ENCODE measurements at regions not wholly inside any gene's neighbourhood (a gene's known extent, or its start where the extent isn't known, plus 50 kb on each side); places are given as distances from the start of the nearest gene placed in this dataset.
A peak's percentile ranks its signal among the peaks of the same experiment; 100 is the strongest.

DNA sequence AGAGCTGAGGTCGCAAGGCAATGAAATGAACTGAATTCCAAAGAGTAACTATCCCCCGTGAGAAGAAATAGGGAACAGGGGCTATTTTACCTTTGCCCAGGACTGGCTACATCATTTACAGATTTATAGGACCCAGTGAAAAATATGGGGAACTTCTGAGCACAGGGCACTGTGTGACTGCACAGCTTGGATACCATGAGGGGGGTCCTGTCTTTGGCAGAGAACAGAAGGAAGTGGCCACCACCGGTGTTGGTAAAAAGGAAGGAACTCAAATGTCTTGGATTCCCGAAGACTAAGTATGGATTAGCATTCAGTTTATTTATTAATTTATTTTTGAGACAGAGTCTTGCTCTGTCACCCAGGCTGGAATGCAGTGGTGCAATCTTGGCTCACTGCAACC, 119.6 kb downstream of the B3GNT2 start:
- no peaks in the 10 kb centered on the region for H3K9me3 Mint-ChIP-seq

DNA sequence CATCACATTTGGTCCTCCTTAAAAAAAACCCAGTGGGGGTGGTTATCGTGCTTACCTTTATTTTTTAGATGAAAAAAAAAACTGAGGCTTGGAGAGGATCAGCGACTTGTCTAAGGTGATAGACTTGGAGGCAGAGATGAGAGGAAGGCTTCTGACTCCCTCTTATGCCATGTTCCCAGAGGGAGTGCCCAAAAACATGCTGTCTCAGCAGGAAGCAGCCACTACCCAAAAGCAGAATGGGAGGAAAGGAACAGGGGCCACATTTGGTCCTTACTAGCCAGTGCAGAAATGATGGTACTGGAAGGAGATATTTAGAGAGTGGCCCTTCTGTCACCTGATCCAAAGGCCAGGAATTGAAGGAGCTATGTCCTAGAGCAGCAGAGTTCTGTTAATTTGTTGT, 118.4 kb downstream of the B3GNT2 start:
- peaks cover 68% of the 10 kb centered on the region for H3K4me1 Mint-ChIP-seq
- H3K4me3 Mint-ChIP-seq: peak overlapping the region; percentile 63
- CTCF ChIA-PET: interaction anchor here (1.3 kb wide), 1 partner anchor 13 kb away, joined by 3 read pairs; no protein-coding TSS in a partner anchor
- ATAC-seq (ENCODE audit: low read depth) (no peak), DNase-seq (no peak)
- intact Hi-C loops (cut with micrococcal nuclease): loop anchor here (5.0 kb wide), 1 partner anchor 98 kb away; no protein-coding TSS in a partner anchor
- no peak for TF ChIP-seq CTCF (IDR thresholded peaks at IDR 0.05)
- peak overlapping the region; percentile 72 for H3K27ac Mint-ChIP-seq
- H3K36me3 Mint-ChIP-seq (ENCODE audit: low read depth): no peaks in the 10 kb centered on the region
- H3K27me3 Mint-ChIP-seq: no peaks in the 10 kb centered on the region
- no peaks in the 10 kb centered on the region for H3K9me3 Mint-ChIP-seq
- POLR2A ChIA-PET: interaction anchor here (0.7 to 1.3 kb wide), 2 partner anchors 9 to 13 kb away, joined by 3 read pairs; no protein-coding TSS in a partner anchor

More for the DNA sequence above, 119.6 kb downstream of the B3GNT2 start:
- TF ChIP-seq CTCF (IDR thresholded peaks at IDR 0.05): no peak
- ChIA-PET CTCF (no interaction called here), POLR2A (interaction anchor here (0.6 kb wide), 1 partner anchor 120 kb away, joined by 5 read pairs; the partner anchor contains the start of gene B3GNT2)
- no peaks in the 10 kb centered on the region for H3K27me3 Mint-ChIP-seq
- H3K27ac Mint-ChIP-seq: no peak overlapping the region
- H3K4me1 Mint-ChIP-seq: peaks cover 58% of the 10 kb centered on the region
- H3K36me3 Mint-ChIP-seq (ENCODE audit: low read depth): no peaks in the 10 kb centered on the region
- H3K4me3 Mint-ChIP-seq: no peak overlapping the region
- ATAC-seq (ENCODE audit: low read depth): no peak
- no peak for DNase-seq
- intact Hi-C loops (cut with micrococcal nuclease): no loop called here

DNA sequence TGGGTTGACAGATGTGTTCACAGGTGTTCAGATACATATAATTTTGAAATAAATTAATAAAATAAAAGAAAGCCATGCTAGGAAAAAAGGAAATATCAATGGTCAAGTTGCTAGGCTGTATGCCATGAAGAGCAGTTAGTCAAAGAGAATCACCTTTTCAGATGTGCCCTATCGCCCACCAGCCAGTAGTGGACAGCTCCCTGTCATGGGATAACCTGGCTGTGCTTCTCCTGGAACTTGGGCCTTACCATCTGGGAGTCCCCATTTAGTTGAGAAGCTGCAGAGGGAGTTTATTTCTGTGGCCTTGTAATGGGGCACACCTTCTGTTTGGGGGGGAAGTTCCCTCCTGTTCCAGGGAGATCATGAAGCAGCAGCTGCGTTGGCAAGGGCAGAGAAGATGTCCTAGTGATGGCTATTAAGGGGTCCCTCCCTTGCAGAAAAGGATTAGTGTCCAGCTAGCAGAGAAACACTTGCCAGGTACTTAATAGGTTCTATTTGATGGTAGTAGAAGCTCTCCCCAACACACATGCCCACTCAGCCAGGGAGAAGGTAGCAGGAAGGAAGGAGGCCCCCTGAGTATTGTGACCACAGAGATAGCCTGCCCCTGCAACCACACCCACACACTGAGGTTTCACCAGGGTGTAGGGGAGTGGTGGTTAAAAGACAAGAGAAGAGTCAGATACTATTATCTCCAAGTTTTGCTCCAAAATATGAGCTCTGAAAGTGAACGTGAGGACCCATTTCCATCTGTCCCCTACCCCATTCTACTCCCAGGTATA, 117.7 kb downstream of the B3GNT2 start:
- ChIA-PET POLR2A (interaction anchor here (0.7 to 1.3 kb wide), 3 partner anchors 8 to 27 kb away, joined by 3 to 4 read pairs (median 3); no protein-coding TSS in a partner anchor), CTCF (interaction anchor here (1.3 kb wide), 1 partner anchor 13 kb away, joined by 3 read pairs; no protein-coding TSS in a partner anchor)
- H3K36me3 Mint-ChIP-seq (ENCODE audit: low read depth): no peaks in the 10 kb centered on the region
- DNase-seq (peak; percentile 32), ATAC-seq (ENCODE audit: low read depth) (peak; percentile 99)
- H3K27me3 Mint-ChIP-seq: no peaks in the 10 kb centered on the region
- peak overlapping the region; percentile 63 for H3K4me3 Mint-ChIP-seq
- H3K9me3 Mint-ChIP-seq: no peaks in the 10 kb centered on the region
- H3K27ac Mint-ChIP-seq: peak overlapping the region; percentile 72
- peaks cover 65% of the 10 kb centered on the region for H3K4me1 Mint-ChIP-seq
- intact Hi-C loops (cut with micrococcal nuclease): loop anchor here (2.0 to 5.0 kb wide), 2 partner anchors 99 to 117 kb away; partner anchors contain the start of gene B3GNT2
- no peak for TF ChIP-seq CTCF (IDR thresholded peaks at IDR 0.05)

GRCh38 chr2:62309465-62310091, 113.7 kb downstream of the B3GNT2 start:
- POLR2A ChIA-PET: interaction anchor here (0.6 to 0.8 kb wide), 2 partner anchors 180 to 193 kb away, joined by 3 to 11 read pairs; no protein-coding TSS in a partner anchor

More at GRCh38 chr2:62309465-62310091, 113.7 kb downstream of the B3GNT2 start:
- no peaks in the 10 kb centered on the region for H3K36me3 Mint-ChIP-seq (ENCODE audit: low read depth)
- H3K4me1 Mint-ChIP-seq: peaks cover 70% of the 10 kb centered on the region
- H3K4me3 Mint-ChIP-seq: peak overlapping the region; percentile 70
- peak overlapping the region; percentile 76 for H3K27ac Mint-ChIP-seq
- no peaks in the 10 kb centered on the region for H3K27me3 Mint-ChIP-seq
- intact Hi-C loops (cut with micrococcal nuclease): loop anchor here (2.0 to 5.0 kb wide), 3 partner anchors 13 to 103 kb away; no protein-coding TSS in a partner anchor
- CTCF ChIA-PET: interaction anchor here (0.6 kb wide), 1 partner anchor 102 kb away, joined by 3 read pairs; no protein-coding TSS in a partner anchor
- no peak for DNase-seq
- no peaks in the 10 kb centered on the region for H3K9me3 Mint-ChIP-seq
- TF ChIP-seq CTCF (IDR thresholded peaks at IDR 0.05): no peak
- ATAC-seq (ENCODE audit: low read depth): no peak

All from activated B cell treated with CpG ODN at 0.5 μM for 24 hours (primary cell).